GM21619 (cell line): ENCODE measurements at regions not wholly inside any gene's neighbourhood (a gene's known extent, or its start where the extent isn't known, plus 50 kb on each side); places are given as distances from the start of the nearest gene placed in this dataset.
A peak's percentile ranks its signal among the peaks of the same experiment; 100 is the strongest.
"Not testable (repeated sequence)": the region's sequence is repeated elsewhere in the genome, so short reads cannot be mapped to it uniquely, and the experiment has no call there.

Experiments used
- ATAC-seq: cut with Tn5 transposase; IDR thresholded peaks from one replicate; pipeline ENCODE4 v1.9.1; 2021; ENCODE audit not compliant: unreplicated experiment

GRCh38 chr5:163695830-163696578 is 190.6 kb downstream of the MAT2B start:
- peak; percentile 98 for ATAC-seq

GRCh38 chr5:163696579-163696887 is 191.1 kb downstream of the MAT2B start:
- ATAC-seq = no peak

GRCh38 chr5:163706053-163706771 is 200.8 kb downstream of the MAT2B start:
- no peak for ATAC-seq

- ATAC-seq = no peak
These were observed 206.6 kb downstream of the MAT2B start for GRCh38 chr5:163712011-163712410.

- no peak for ATAC-seq
These were observed 212.9 kb downstream of the MAT2B start for GRCh38 chr5:163718272-163718671.

GRCh38 chr5:163724305-163724704 is 218.9 kb downstream of the MAT2B start:
- ATAC-seq = no peak

- ATAC-seq = peak; percentile 76
These were observed 221.6 kb downstream of the MAT2B start for GRCh38 chr5:163727028-163727427.

- ATAC-seq = no peak
These were observed 224.9 kb downstream of the MAT2B start for GRCh38 chr5:163730206-163730756.

GRCh38 chr5:163731256-163731655 is 225.8 kb downstream of the MAT2B start:
- no peak for ATAC-seq

- no peak for ATAC-seq
These were observed 229.7 kb downstream of the MAT2B start for GRCh38 chr5:163735069-163735468.

GRCh38 chr5:163747586-163747985 is 242.2 kb downstream of the MAT2B start:
- no peak for ATAC-seq

- ATAC-seq = no peak
These were observed 243.5 kb downstream of the MAT2B start for GRCh38 chr5:163748934-163749333.

- not testable (repeated sequence) for ATAC-seq
These were observed 245.0 kb downstream of the MAT2B start for GRCh38 chr5:163750415-163750814.

- ATAC-seq = no peak
These were observed 250.1 kb downstream of the MAT2B start for GRCh38 chr5:163755505-163755904.

GRCh38 chr5:163756170-163756569 is 250.8 kb downstream of the MAT2B start:
- no peak for ATAC-seq

GRCh38 chr5:163757344-163757743 is 251.9 kb downstream of the MAT2B start:
- no peak for ATAC-seq

GRCh38 chr5:163758283-163758711 is 252.9 kb downstream of the MAT2B start:
- ATAC-seq = no peak

- ATAC-seq = no peak
These were observed 253.7 kb downstream of the MAT2B start for GRCh38 chr5:163759000-163759704.

- ATAC-seq = no peak
These were observed 255.1 kb downstream of the MAT2B start for GRCh38 chr5:163760498-163760897.

GRCh38 chr5:163766936-163767670 is 261.7 kb downstream of the MAT2B start:
- ATAC-seq = no peak

GRCh38 chr5:163770625-163771024 is 265.2 kb downstream of the MAT2B start:
- ATAC-seq = no peak
